ENCODE measurements at regions not wholly inside any gene's neighbourhood (a gene's known extent, or its start where the extent isn't known, plus 50 kb on each side); places are given as distances from the start of the nearest gene placed in this dataset.

GRCh38 chrX:131397891-131398290 lies 108.8 kb upstream of the IGSF1 start:
- TF ChIP-seq CTCF (conservative IDR thresholded peaks at IDR 0.05 in 1 of 2, IDR thresholded peaks at IDR 0.05 in 1 of 2; ENCODE audit: low read depth in 1 of 2, low read length in 2 of 2) (no peak), EZH2 (IDR thresholded peaks at IDR 0.05; ENCODE audit: low read length, missing control alignments) (no peak)
